Effector memory CD4-positive, alpha-beta T cell (primary cell): ENCODE measurements at regions not wholly inside any gene's neighbourhood (a gene's known extent, or its start where the extent isn't known, plus 50 kb on each side); places are given as distances from the start of the nearest gene placed in this dataset.

Source experiments
- DNase-seq, 3 donors: peaks; one replicate each; pipeline ENCODE4 v3.0.0-alpha.2; 2020
- H3K27ac ChIP-seq: 2 replicates; pipeline ENCODE4 v1.7.0; 2013; ENCODE audit warnings: mild to moderate bottlenecking, low read length, moderate library complexity; ENCODE audit not compliant: insufficient read depth, poor library complexity, severe bottlenecking
- H3K27me3 ChIP-seq: replicated peaks from 2 replicates; pipeline ENCODE4 v1.7.0; 2013; ENCODE audit warnings: mild to moderate bottlenecking, low read length; ENCODE audit not compliant: insufficient read depth, control insufficient read depth, poor library complexity, severe bottlenecking
- H3K36me3 ChIP-seq: 2 replicates; pipeline ENCODE4 v1.7.0; 2013; ENCODE audit warnings: mild to moderate bottlenecking, low read length, moderate library complexity; ENCODE audit not compliant: control insufficient read depth, insufficient read depth
- H3K4me1 ChIP-seq: 2 replicates; pipeline ENCODE4 v1.7.0; 2013; ENCODE audit warnings: low read length, mild to moderate bottlenecking; ENCODE audit not compliant: control insufficient read depth, insufficient read depth, poor library complexity, severe bottlenecking
- H3K4me3 ChIP-seq: 2 replicates; pipeline ENCODE4 v1.7.0; 2013; ENCODE audit warnings: low read length, low read depth, mild to moderate bottlenecking; ENCODE audit not compliant: insufficient read depth, poor library complexity, severe bottlenecking
- H3K9me3 ChIP-seq: 2 replicates; pipeline ENCODE4 v1.7.0; 2013; ENCODE audit warnings: mild to moderate bottlenecking, low read length, moderate library complexity; ENCODE audit not compliant: control insufficient read depth

GRCh38 chr12:41905073-41905758 lies 239.5 kb downstream of the GXYLT1 start:
- Histone ChIP-seq H3K9me3 (no peaks in the 10 kb centered on the region), H3K27me3 (no peaks in the 10 kb centered on the region), H3K4me3 (no peak overlapping the region), H3K36me3 (no peaks in the 10 kb centered on the region), H3K4me1 (no peaks in the 10 kb centered on the region), H3K27ac (no peak overlapping the region)
- no peak for DNase-seq

GRCh38 chr12:41904041-41904440 lies 240.6 kb downstream of the GXYLT1 start:
- no peak overlapping the region for H3K27ac ChIP-seq
- H3K4me1 ChIP-seq: no peaks in the 10 kb centered on the region
- no peak overlapping the region for H3K4me3 ChIP-seq
- no peak for DNase-seq
- H3K36me3 ChIP-seq: no peaks in the 10 kb centered on the region
- no peaks in the 10 kb centered on the region for H3K9me3 ChIP-seq
- H3K27me3 ChIP-seq: no peaks in the 10 kb centered on the region

- no peaks in the 10 kb centered on the region for H3K36me3 ChIP-seq
- no peak overlapping the region for H3K27ac ChIP-seq
- no peak overlapping the region for H3K4me3 ChIP-seq
- H3K9me3 ChIP-seq: no peaks in the 10 kb centered on the region
- DNase-seq: no peak
- no peaks in the 10 kb centered on the region for H3K27me3 ChIP-seq
- no peaks in the 10 kb centered on the region for H3K4me1 ChIP-seq
Measured at GRCh38 chr12:41903014-41903708, 241.5 kb downstream of the GXYLT1 start.

GRCh38 chr12:41899577-41899976 lies 245.1 kb downstream of the GXYLT1 start:
- Histone ChIP-seq H3K4me1 (no peaks in the 10 kb centered on the region), H3K27me3 (no peaks in the 10 kb centered on the region), H3K27ac (no peak overlapping the region), H3K9me3 (no peaks in the 10 kb centered on the region), H3K36me3 (no peaks in the 10 kb centered on the region), H3K4me3 (no peak overlapping the region)
- DNase-seq: no peak

- Histone ChIP-seq H3K27me3 (no peaks in the 10 kb centered on the region), H3K9me3 (no peaks in the 10 kb centered on the region), H3K4me1 (no peaks in the 10 kb centered on the region), H3K4me3 (no peak overlapping the region), H3K27ac (no peak overlapping the region), H3K36me3 (no peaks in the 10 kb centered on the region)
- DNase-seq: no peak
Measured at GRCh38 chr12:41897593-41897992, 247.1 kb downstream of the GXYLT1 start.

GRCh38 chr12:41893491-41893890 lies 251.2 kb downstream of the GXYLT1 start:
- no peak for DNase-seq
- H3K4me1 ChIP-seq: no peaks in the 10 kb centered on the region
- H3K4me3 ChIP-seq: no peak overlapping the region
- H3K9me3 ChIP-seq: no peaks in the 10 kb centered on the region
- no peaks in the 10 kb centered on the region for H3K27me3 ChIP-seq
- H3K36me3 ChIP-seq: no peaks in the 10 kb centered on the region
- no peak overlapping the region for H3K27ac ChIP-seq

GRCh38 chr12:41892302-41892701 lies 252.4 kb downstream of the GXYLT1 start:
- H3K27ac ChIP-seq: no peak overlapping the region
- no peak overlapping the region for H3K4me3 ChIP-seq
- DNase-seq: no peak
- H3K4me1 ChIP-seq: no peaks in the 10 kb centered on the region
- H3K36me3 ChIP-seq: no peaks in the 10 kb centered on the region
- H3K27me3 ChIP-seq: no peaks in the 10 kb centered on the region
- H3K9me3 ChIP-seq: no peaks in the 10 kb centered on the region

- no peak for DNase-seq
- H3K36me3 ChIP-seq: no peaks in the 10 kb centered on the region
- no peak overlapping the region for H3K27ac ChIP-seq
- H3K9me3 ChIP-seq: no peaks in the 10 kb centered on the region
- no peak overlapping the region for H3K4me3 ChIP-seq
- no peaks in the 10 kb centered on the region for H3K4me1 ChIP-seq
- H3K27me3 ChIP-seq: no peaks in the 10 kb centered on the region
Measured at GRCh38 chr12:41891226-41891625, 253.4 kb downstream of the GXYLT1 start.

- Histone ChIP-seq H3K27me3 (no peaks in the 10 kb centered on the region), H3K27ac (no peak overlapping the region), H3K4me1 (no peaks in the 10 kb centered on the region), H3K9me3 (no peaks in the 10 kb centered on the region), H3K36me3 (no peaks in the 10 kb centered on the region), H3K4me3 (no peak overlapping the region)
- DNase-seq: no peak
Measured at GRCh38 chr12:41888285-41888684, 256.4 kb downstream of the GXYLT1 start.

- no peaks in the 10 kb centered on the region for H3K27me3 ChIP-seq
- no peak for DNase-seq
- H3K27ac ChIP-seq: no peak overlapping the region
- H3K4me1 ChIP-seq: no peaks in the 10 kb centered on the region
- H3K9me3 ChIP-seq: no peaks in the 10 kb centered on the region
- H3K36me3 ChIP-seq: no peaks in the 10 kb centered on the region
- H3K4me3 ChIP-seq: no peak overlapping the region
Measured at GRCh38 chr12:41881891-41882805, 262.5 kb downstream of the GXYLT1 start.
